ENCODE measurements at regions not wholly inside any gene's neighbourhood (a gene's known extent, or its start where the extent isn't known, plus 50 kb on each side); places are given as distances from the start of the nearest gene placed in this dataset.
A peak's percentile ranks its signal among the peaks of the same experiment; 100 is the strongest.
"Not testable (repeated sequence)": the region's sequence is repeated elsewhere in the genome, so short reads cannot be mapped to it uniquely, and the experiment has no call there.

GRCh38 chr6:119749335-119749734 lies 399.8 kb upstream of the MAN1A1 start:
- no peaks in the 10 kb centered on the region for H3K27me3 ChIP-seq
- intact Hi-C loops (cut with DNase I; ENCODE audit: low total_unique reads): no loop called here
- H3K4me1 ChIP-seq: no peaks in the 10 kb centered on the region
- H3K4me3 ChIP-seq: no peak overlapping the region
- TF ChIP-seq, protein P1, sequence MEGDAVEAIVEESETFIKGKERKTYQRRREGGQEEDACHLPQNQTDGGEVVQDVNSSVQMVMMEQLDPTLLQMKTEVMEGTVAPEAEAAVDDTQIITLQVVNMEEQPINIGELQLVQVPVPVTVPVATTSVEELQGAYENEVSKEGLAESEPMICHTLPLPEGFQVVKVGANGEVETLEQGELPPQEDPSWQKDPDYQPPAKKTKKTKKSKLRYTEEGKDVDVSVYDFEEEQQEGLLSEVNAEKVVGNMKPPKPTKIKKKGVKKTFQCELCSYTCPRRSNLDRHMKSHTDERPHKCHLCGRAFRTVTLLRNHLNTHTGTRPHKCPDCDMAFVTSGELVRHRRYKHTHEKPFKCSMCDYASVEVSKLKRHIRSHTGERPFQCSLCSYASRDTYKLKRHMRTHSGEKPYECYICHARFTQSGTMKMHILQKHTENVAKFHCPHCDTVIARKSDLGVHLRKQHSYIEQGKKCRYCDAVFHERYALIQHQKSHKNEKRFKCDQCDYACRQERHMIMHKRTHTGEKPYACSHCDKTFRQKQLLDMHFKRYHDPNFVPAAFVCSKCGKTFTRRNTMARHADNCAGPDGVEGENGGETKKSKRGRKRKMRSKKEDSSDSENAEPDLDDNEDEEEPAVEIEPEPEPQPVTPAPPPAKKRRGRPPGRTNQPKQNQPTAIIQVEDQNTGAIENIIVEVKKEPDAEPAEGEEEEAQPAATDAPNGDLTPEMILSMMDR (IDR thresholded peaks at IDR 0.05): no peak
- TF ChIP-seq POLR2A (IDR thresholded peaks at IDR 0.05): no peak
- no peaks in the 10 kb centered on the region for H3K36me3 ChIP-seq
- H3K27ac ChIP-seq: no peak overlapping the region
- DNase-seq: no peak
- no peaks in the 10 kb centered on the region for H3K9me3 ChIP-seq

DNA sequence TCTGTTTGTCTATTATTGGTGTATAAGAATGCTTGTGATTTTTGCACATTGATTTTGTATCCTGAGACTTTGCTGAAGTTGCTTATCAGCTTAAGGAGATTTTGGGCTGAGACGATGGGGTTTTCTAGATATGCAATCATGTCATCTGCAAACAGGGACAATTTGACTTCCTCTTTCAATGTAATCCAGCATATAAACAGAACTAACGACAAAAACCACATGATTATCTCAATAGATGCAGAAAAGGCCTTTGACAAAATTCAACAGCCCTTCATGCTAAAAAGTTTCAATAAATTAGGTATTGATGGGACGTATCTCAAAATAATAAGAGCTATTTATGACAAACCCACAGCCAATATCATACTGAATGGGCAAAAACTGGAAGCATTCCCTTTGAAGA lies 399.0 kb upstream of the MAN1A1 start:
- H3K4me3 ChIP-seq; DNase-seq; H3K27me3 ChIP-seq; H3K27ac ChIP-seq; H3K9me3 ChIP-seq; intact Hi-C loops (cut with DNase I; ENCODE audit: low total_unique reads); H3K36me3 ChIP-seq; H3K4me1 ChIP-seq: not testable (repeated sequence)

- TF ChIP-seq POLR2A (IDR thresholded peaks at IDR 0.05): no peak
- TF ChIP-seq, protein P1 (IDR thresholded peaks at IDR 0.05): peak in 2 of 4 experiments; percentile 8 to 17
- Histone ChIP-seq H3K9me3 (no peaks in the 10 kb centered on the region), H3K4me1 (no peaks in the 10 kb centered on the region), H3K27me3 (no peaks in the 10 kb centered on the region), H3K27ac (no peak overlapping the region), H3K4me3 (no peak overlapping the region), H3K36me3 (no peaks in the 10 kb centered on the region)
- no peak for DNase-seq
- intact Hi-C loops (cut with DNase I; ENCODE audit: low total_unique reads): no loop called here
Measured at GRCh38 chr6:119742188-119742803, 392.7 kb upstream of the MAN1A1 start.

DNA sequence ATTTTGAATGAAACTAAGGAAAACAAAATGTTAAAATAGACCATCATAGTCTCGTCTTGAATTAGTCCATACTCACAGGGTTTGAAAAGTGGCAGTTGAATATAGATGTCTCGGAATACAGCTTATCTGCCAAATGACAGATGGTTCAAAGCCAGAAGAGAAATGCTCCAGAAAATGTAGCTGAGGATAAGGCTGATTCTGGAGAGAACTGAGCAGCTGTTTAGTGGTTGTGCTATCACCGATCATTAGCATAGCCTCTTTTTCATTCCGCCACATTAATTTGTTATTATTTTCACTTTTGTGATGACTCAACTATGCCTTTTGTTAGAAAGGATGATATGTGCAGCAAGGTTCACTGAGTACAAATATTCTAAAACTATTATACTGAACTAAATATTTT lies 390.2 kb upstream of the MAN1A1 start:
- intact Hi-C loops (cut with DNase I; ENCODE audit: low total_unique reads): no loop called here
- H3K4me1 ChIP-seq: no peaks in the 10 kb centered on the region
- DNase-seq: no peak
- no peaks in the 10 kb centered on the region for H3K9me3 ChIP-seq
- no peaks in the 10 kb centered on the region for H3K27me3 ChIP-seq
- no peak overlapping the region for H3K27ac ChIP-seq
- H3K36me3 ChIP-seq: no peaks in the 10 kb centered on the region
- no peak overlapping the region for H3K4me3 ChIP-seq
- no peak for TF ChIP-seq POLR2A (IDR thresholded peaks at IDR 0.05)
- TF ChIP-seq, protein P1 (IDR thresholded peaks at IDR 0.05): no peak

DNA sequence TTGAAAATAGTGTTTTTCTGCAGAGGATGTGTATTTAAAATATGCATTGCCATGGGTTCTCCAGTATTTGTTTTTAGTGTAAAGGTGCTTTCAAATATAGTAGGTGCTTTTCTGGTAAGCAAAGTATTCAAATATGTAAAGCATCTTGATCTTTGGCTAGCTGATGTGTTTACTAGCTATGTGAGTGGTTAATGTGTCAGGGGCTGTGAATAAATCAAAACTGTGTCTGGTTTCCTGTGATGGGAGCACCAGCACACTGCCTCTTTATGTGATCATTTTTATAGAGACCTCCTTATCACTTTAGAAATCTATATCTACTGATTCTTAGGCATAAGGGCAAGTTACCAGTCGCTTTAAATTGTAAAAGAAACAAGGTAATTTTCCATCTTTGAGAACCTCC lies 388.9 kb upstream of the MAN1A1 start:
- H3K27me3 ChIP-seq: no peaks in the 10 kb centered on the region
- H3K4me3 ChIP-seq: no peak overlapping the region
- intact Hi-C loops (cut with DNase I; ENCODE audit: low total_unique reads): no loop called here
- TF ChIP-seq, protein P1 (IDR thresholded peaks at IDR 0.05): no peak
- TF ChIP-seq POLR2A (IDR thresholded peaks at IDR 0.05): no peak
- no peak overlapping the region for H3K27ac ChIP-seq
- H3K9me3 ChIP-seq: no peaks in the 10 kb centered on the region
- no peak for DNase-seq
- H3K36me3 ChIP-seq: no peaks in the 10 kb centered on the region
- H3K4me1 ChIP-seq: no peaks in the 10 kb centered on the region

Data from uterus (tissue), 3 donors.